ENCODE measurements at regions not wholly inside any gene's neighbourhood (a gene's known extent, or its start where the extent isn't known, plus 50 kb on each side); places are given as distances from the start of the nearest gene placed in this dataset.

DNA sequence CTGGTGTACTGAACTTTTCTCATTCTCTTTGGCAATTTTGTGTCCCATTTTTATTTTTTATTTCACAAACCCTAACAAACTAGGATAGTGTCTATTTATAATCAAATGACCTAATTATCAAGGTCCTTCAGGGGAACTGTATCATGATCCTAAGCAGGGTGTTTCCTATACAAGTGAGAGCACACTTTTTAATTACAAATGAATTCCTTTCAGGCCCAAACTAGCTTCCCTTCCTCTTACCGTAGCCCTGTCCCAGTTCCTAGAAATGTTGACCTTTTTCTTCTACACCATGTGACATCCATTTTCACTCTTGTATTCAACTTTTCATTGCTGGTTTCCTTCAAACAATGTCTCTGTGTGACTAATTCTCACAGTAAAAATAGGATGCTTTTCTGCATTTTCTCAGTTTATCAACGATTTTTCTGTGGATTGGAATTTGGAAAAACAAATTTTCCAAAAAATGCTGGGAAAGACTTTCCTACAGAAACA, 411.4 kb downstream of the CCDC91 start:
- Histone ChIP-seq H3K36me3 (no peaks in the 10 kb centered on the region), H3K27ac (no peak overlapping the region), H3K27me3 (no peaks in the 10 kb centered on the region), H3K4me1 (no peaks in the 10 kb centered on the region), H3K4me3 (replicated peaks in 1 of 3) (no peak overlapping the region), H3K9me3 (no peaks in the 10 kb centered on the region)
- 59 to 70% methylated on average over 2 of the region's 2 CpGs for WGBS, 2 donors
- intact Hi-C loops (cut with DNase I): no loop called here
- TF ChIP-seq CTCF (IDR thresholded peaks at IDR 0.05): no peak
- no peak for TF ChIP-seq POLR2A (IDR thresholded peaks at IDR 0.05)
- no peak for DNase-seq

DNA sequence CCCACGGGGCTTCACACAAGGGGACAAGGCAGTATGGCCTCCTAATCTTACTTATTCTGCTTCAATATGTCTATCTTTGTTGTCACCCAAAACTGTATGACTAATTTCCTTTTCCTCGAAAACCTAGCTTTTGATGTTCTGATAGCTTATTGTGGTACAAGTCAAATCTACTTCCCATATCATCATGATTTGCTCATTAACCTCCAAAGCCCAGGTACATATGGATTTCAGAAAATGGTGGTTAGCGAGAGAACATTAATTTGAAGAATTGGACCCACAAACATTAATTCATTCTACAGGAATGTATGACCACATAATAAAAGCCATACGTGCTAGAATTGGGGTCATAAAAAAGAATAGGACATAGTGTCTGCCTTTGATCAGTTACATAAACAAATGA, 412.5 kb downstream of the CCDC91 start:
- no peaks in the 10 kb centered on the region for H3K4me1 ChIP-seq
- no peaks in the 10 kb centered on the region for H3K9me3 ChIP-seq
- H3K27me3 ChIP-seq: no peaks in the 10 kb centered on the region
- no peak for DNase-seq
- no peaks in the 10 kb centered on the region for H3K36me3 ChIP-seq
- 93 to 95% methylated on average over 4 of the region's 4 CpGs for WGBS, 2 donors
- no peak for TF ChIP-seq POLR2A (IDR thresholded peaks at IDR 0.05)
- no peak for TF ChIP-seq CTCF (IDR thresholded peaks at IDR 0.05)
- no peak overlapping the region for H3K4me3 ChIP-seq (replicated peaks in 1 of 3)
- intact Hi-C loops (cut with DNase I): no loop called here
- H3K27ac ChIP-seq: no peak overlapping the region

- Histone ChIP-seq H3K9me3 (no peaks in the 10 kb centered on the region), H3K4me3 (replicated peaks in 1 of 3) (no peak overlapping the region), H3K36me3 (no peaks in the 10 kb centered on the region), H3K27ac (no peak overlapping the region), H3K27me3 (no peaks in the 10 kb centered on the region), H3K4me1 (no peaks in the 10 kb centered on the region)
- TF ChIP-seq POLR2A (IDR thresholded peaks at IDR 0.05): no peak
- TF ChIP-seq CTCF (IDR thresholded peaks at IDR 0.05): no peak
- intact Hi-C loops (cut with DNase I): no loop called here
- DNase-seq: no peak
- WGBS, 2 donors: 80 to 86% methylated on average over 5 of the region's 5 CpGs
Observed at GRCh38 chr12:28603239-28603638, 413.0 kb downstream of the CCDC91 start.

- TF ChIP-seq POLR2A (IDR thresholded peaks at IDR 0.05) (no peak), CTCF (IDR thresholded peaks at IDR 0.05) (no peak)
- WGBS, 2 donors: 91 to 95% methylated on average over 1 of the region's 1 CpG
- Histone ChIP-seq H3K4me1 (no peaks in the 10 kb centered on the region), H3K27me3 (no peaks in the 10 kb centered on the region), H3K27ac (no peak overlapping the region), H3K9me3 (no peaks in the 10 kb centered on the region), H3K4me3 (replicated peaks in 1 of 3) (no peak overlapping the region), H3K36me3 (no peaks in the 10 kb centered on the region)
- no peak for DNase-seq
- intact Hi-C loops (cut with DNase I): no loop called here
Observed at GRCh38 chr12:28603801-28604200, 413.5 kb downstream of the CCDC91 start.

DNA sequence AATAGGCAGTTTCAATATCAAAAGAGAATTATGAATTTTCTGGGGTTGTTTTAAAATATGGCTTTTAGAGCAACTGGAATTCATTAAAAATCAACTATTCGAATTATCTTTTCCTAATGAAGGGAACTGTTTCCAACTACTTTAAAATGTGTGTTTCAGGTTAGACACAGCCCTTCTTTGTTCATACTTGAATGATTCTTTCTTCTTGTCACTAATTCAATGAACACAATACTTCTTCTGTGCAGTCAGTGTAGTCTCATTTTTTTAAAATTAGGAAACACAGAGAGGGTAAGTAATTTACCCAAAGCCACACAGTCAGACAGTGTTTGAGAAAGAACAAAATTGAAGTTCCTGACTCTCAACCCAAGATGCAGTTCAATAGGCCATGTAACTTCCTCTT, 414.0 kb downstream of the CCDC91 start:
- no peaks in the 10 kb centered on the region for H3K9me3 ChIP-seq
- H3K27me3 ChIP-seq: no peaks in the 10 kb centered on the region
- TF ChIP-seq POLR2A (IDR thresholded peaks at IDR 0.05) (no peak), CTCF (IDR thresholded peaks at IDR 0.05) (no peak)
- no peak overlapping the region for H3K4me3 ChIP-seq (replicated peaks in 1 of 3)
- no peaks in the 10 kb centered on the region for H3K4me1 ChIP-seq
- WGBS, 2 donors: 75 to 88% methylated on average over 1 of the region's 1 CpG
- DNase-seq: no peak
- no peaks in the 10 kb centered on the region for H3K36me3 ChIP-seq
- no peak overlapping the region for H3K27ac ChIP-seq
- intact Hi-C loops (cut with DNase I): no loop called here
